ENCODE measurements at regions not wholly inside any gene's neighbourhood (a gene's known extent, or its start where the extent isn't known, plus 50 kb on each side); places are given as distances from the start of the nearest gene placed in this dataset.

DNA sequence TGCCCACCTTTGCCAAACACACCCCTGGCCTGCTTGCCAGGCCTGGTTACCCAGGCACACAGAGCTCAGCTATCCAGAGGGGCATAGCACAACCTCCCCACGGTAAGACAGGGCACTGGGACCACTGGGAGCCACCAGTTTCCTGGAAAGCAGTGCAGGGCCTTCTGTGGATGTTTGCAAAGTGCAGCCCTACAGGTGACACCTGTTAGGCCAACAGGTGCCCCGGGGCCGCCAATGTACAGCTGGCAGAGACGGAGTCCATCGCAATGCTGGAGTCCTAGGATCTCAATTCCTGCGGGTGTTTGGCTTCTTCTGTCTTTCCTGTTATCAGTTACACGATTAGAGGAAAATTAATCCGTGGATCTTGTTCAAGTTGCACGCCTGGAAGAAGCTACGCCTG is 94.9 kb downstream of the NPTX2 start:
- in situ Hi-C loops (cut with HindIII; ENCODE audit: low pct_unique_long_range_greater_than_20kb, low sequenced_read_pairs) (no loop called here), intact Hi-C loops (cut with micrococcal nuclease; ENCODE audit: unreplicated experiment) (no loop called here)
- Histone ChIP-seq H3K9me3 (ENCODE audit: control insufficient read depth, insufficient read depth, low read depth, low read length) (no peaks in the 10 kb centered on the region), H3K4me1 (ENCODE audit: control insufficient read depth, insufficient read depth, low read length) (no peaks in the 10 kb centered on the region), H3K36me3 (ENCODE audit: control insufficient read depth, insufficient read depth, low read length) (no peaks in the 10 kb centered on the region), H3K27me3 (ENCODE audit: control insufficient read depth, insufficient read depth, low read length) (peaks cover 14% of the 10 kb centered on the region), H3K27ac (ENCODE audit: low read length) (no peak overlapping the region), H3K4me3 (ENCODE audit: low read depth in 2 of 2, low read length in 2 of 2) (no peak overlapping the region)
- no peak for ATAC-seq
- no peak for DNase-seq (ENCODE audit: low read depth, low spot score)
- POLR2A ChIA-PET = no interaction called here
- BruUV-seq (replicated peaks) = no TSS peak
- TF ChIP-seq, protein P1, sequence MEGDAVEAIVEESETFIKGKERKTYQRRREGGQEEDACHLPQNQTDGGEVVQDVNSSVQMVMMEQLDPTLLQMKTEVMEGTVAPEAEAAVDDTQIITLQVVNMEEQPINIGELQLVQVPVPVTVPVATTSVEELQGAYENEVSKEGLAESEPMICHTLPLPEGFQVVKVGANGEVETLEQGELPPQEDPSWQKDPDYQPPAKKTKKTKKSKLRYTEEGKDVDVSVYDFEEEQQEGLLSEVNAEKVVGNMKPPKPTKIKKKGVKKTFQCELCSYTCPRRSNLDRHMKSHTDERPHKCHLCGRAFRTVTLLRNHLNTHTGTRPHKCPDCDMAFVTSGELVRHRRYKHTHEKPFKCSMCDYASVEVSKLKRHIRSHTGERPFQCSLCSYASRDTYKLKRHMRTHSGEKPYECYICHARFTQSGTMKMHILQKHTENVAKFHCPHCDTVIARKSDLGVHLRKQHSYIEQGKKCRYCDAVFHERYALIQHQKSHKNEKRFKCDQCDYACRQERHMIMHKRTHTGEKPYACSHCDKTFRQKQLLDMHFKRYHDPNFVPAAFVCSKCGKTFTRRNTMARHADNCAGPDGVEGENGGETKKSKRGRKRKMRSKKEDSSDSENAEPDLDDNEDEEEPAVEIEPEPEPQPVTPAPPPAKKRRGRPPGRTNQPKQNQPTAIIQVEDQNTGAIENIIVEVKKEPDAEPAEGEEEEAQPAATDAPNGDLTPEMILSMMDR (IDR thresholded peaks at IDR 0.05) = no peak
- TF ChIP-seq POLR2AphosphoS5 (IDR thresholded peaks at IDR 0.05; ENCODE audit: low read depth, low read length) (no peak), SIN3A (IDR thresholded peaks at IDR 0.05; ENCODE audit: borderline replicate concordance, insufficient read depth, low read depth, low read length) (no peak), TCF7L2 (IDR thresholded peaks at IDR 0.05; ENCODE audit: low read depth, low read length) (no peak)
- TF ChIP-seq, protein P2, sequence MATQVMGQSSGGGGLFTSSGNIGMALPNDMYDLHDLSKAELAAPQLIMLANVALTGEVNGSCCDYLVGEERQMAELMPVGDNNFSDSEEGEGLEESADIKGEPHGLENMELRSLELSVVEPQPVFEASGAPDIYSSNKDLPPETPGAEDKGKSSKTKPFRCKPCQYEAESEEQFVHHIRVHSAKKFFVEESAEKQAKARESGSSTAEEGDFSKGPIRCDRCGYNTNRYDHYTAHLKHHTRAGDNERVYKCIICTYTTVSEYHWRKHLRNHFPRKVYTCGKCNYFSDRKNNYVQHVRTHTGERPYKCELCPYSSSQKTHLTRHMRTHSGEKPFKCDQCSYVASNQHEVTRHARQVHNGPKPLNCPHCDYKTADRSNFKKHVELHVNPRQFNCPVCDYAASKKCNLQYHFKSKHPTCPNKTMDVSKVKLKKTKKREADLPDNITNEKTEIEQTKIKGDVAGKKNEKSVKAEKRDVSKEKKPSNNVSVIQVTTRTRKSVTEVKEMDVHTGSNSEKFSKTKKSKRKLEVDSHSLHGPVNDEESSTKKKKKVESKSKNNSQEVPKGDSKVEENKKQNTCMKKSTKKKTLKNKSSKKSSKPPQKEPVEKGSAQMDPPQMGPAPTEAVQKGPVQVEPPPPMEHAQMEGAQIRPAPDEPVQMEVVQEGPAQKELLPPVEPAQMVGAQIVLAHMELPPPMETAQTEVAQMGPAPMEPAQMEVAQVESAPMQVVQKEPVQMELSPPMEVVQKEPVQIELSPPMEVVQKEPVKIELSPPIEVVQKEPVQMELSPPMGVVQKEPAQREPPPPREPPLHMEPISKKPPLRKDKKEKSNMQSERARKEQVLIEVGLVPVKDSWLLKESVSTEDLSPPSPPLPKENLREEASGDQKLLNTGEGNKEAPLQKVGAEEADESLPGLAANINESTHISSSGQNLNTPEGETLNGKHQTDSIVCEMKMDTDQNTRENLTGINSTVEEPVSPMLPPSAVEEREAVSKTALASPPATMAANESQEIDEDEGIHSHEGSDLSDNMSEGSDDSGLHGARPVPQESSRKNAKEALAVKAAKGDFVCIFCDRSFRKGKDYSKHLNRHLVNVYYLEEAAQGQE (IDR thresholded peaks at IDR 0.05; ENCODE audit: insufficient read depth in 1 of 2, low read depth in 2 of 2, low read length in 1 of 2) = no peak
- CTCF ChIA-PET = no interaction called here

DNA sequence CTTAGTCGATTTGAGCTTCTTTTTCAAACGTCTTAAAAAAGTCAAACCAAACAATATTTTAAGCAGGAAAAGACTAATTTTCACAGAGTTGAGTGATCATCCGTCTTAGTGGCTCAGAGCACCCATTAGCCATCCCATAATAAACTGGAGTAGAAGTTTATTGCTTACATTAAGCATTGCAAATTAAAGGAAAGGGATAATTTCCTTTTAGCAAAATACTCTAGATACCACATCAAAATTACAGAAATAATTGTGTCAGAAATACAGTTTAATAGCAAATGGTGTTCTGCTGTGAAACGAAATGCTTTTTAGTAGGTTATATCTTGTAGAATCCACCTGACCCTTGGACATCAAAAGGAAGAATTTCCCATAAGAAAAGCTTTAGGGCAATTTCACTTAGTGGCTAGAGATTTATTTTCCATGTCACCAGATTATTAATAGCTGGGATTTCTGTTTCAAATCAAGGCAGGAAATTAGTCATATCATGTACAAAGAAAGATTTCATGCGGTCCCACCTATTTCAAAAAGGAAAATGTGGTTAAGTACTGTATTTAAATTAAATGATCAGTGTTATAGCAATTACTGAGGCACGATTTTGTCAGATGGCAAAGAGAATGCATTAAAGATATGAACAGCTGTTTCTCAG is 96.2 kb downstream of the NPTX2 start:
- POLR2A ChIA-PET = no interaction called here
- BruUV-seq (replicated peaks) = no TSS peak
- Histone ChIP-seq H3K4me3 (ENCODE audit: low read depth in 2 of 2, low read length in 2 of 2) (no peak overlapping the region), H3K27ac (ENCODE audit: low read length) (no peak overlapping the region), H3K36me3 (ENCODE audit: control insufficient read depth, insufficient read depth, low read length) (no peaks in the 10 kb centered on the region), H3K9me3 (ENCODE audit: control insufficient read depth, insufficient read depth, low read depth, low read length) (no peaks in the 10 kb centered on the region), H3K4me1 (ENCODE audit: control insufficient read depth, insufficient read depth, low read length) (no peaks in the 10 kb centered on the region), H3K27me3 (ENCODE audit: control insufficient read depth, insufficient read depth, low read length) (peaks cover 14% of the 10 kb centered on the region)
- in situ Hi-C loops (cut with HindIII; ENCODE audit: low pct_unique_long_range_greater_than_20kb, low sequenced_read_pairs) (no loop called here), intact Hi-C loops (cut with micrococcal nuclease; ENCODE audit: unreplicated experiment) (no loop called here)
- DNase-seq (ENCODE audit: low read depth, low spot score) = no peak
- CTCF ChIA-PET = no interaction called here
- ATAC-seq = no peak
- TF ChIP-seq SIN3A (IDR thresholded peaks at IDR 0.05; ENCODE audit: borderline replicate concordance, insufficient read depth, low read depth, low read length) (no peak), POLR2AphosphoS5 (IDR thresholded peaks at IDR 0.05; ENCODE audit: low read depth, low read length) (no peak), TCF7L2 (IDR thresholded peaks at IDR 0.05; ENCODE audit: low read depth, low read length) (no peak)
- TF ChIP-seq, protein P1 (IDR thresholded peaks at IDR 0.05) = no peak
- TF ChIP-seq, protein P2 (IDR thresholded peaks at IDR 0.05; ENCODE audit: insufficient read depth in 1 of 2, low read depth in 2 of 2, low read length in 1 of 2) = no peak
